HG02623 (cell line): ENCODE measurements at regions not wholly inside any gene's neighbourhood (a gene's known extent, or its start where the extent isn't known, plus 50 kb on each side); places are given as distances from the start of the nearest gene placed in this dataset.

ENCODE experiments used
- ATAC-seq: cut with Tn5 transposase; IDR thresholded peaks from one replicate; pipeline ENCODE4 v1.9.1; 2021; ENCODE audit warnings: moderate library complexity; ENCODE audit not compliant: unreplicated experiment

DNA sequence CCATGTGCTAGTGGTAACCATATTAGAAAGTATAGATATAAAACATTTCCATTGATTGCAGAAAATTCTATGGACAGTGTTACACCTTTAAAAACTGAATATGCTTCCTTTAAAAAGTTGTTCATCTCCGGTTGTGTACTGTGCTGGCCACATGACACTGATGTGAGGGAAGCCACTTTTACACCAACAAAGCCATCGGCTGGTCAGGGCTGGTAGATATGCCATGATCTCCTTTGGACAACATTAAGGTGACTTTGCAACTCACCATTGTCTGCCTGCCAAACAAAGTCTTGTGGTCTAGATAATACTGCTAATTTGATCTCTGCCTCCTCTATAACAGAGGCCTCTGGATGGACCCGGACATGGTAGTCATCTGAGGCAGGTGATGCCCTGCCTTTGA lies 156.0 kb upstream of the RARB start:
- no peak for ATAC-seq

DNA sequence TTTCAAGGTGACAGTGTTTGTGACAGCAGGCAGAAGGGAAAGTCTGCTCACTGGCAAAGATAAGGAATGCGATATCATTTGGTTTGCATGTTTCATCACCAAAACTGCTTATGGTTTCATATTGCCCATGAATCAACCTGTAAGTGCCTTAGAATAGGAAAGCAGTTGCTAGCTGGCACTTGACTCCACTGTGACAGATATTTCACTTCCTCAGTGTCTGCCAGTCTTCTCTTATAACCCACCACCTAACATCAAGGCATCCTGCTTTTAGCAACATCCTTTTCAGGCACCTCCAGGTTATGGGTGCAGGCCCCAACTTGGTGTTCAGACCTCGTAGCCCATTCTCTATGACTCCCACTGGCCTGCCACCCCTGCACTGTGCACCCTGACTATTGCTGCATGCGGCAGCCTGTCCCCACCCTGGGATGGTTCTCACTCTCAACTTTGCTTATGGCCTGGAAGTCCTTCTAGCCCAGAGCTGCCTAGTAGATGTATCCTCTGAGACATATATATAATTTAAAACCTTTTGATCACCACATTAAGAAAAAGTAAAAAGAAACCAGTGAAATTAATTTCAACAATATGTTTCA lies 154.4 kb upstream of the RARB start:
- no peak for ATAC-seq

DNA sequence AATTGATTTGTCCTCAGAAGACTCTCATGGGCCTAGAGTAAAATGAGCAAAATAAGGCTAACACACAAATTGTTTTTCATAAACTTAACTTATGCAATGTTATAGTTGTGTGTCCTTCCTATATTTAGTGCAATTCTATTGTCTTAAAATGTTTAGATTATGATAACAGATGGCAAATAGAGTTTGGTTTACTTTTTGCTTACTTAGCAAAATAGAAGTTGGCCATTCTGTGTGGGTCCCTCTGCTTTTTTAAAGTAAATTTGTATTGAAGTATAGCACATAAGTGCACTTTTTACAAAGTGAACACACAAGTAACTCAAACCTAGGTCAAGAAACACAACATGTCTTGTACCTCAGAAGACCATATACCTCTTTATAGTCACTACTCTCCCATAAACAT lies 150.6 kb upstream of the RARB start:
- no peak for ATAC-seq

DNA sequence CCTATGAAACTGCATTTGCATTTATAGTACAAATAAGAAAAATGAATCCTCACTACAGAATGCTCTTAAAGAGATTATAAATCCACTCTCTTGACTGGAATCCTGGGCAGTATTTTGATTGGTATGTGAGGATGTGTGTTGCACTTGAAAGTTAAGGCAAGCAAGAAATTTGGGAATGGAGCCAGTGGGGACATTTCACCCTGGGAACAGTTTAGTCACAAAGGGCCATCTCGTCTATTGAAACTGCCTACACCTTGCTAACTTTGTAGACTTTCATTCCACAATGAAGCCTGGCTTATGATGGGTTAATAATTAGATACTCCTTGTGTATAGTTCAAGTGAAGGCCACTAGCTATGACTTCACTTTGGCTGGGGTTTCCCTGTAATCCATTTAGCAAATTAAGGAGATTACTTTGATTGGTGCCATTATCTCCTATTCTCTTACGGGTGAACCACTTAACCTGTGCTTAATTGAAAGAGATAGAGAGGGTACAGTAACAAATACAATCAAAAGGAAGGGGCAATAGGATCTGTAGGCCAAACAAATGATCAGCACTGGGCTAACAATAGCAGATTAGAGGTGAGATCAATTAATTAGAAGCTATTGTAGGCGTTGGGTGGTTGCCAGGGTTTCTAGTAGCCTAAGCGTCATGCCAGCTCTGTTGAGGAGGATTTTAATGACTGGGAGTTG lies 146.9 kb upstream of the RARB start:
- ATAC-seq, result no peak

DNA sequence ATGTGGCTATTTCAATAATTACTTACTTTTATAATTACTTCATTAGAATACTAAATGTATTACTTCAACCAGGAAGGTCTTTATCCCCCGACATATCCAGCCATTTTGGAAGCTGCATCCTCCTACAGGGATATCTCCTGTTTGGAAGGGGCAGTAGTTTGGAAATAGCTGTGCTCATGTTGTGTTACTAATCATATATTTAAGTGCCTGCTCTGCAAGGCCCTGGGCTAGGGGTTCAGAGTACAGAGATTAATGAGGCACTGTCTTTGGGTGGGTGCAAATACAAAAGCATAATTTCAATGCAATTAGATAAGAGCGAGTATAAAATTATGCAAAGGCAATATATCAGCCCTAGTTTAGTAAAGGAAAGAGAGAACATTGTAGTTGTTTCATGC lies 146.3 kb upstream of the RARB start:
- ATAC-seq, result no peak

DNA sequence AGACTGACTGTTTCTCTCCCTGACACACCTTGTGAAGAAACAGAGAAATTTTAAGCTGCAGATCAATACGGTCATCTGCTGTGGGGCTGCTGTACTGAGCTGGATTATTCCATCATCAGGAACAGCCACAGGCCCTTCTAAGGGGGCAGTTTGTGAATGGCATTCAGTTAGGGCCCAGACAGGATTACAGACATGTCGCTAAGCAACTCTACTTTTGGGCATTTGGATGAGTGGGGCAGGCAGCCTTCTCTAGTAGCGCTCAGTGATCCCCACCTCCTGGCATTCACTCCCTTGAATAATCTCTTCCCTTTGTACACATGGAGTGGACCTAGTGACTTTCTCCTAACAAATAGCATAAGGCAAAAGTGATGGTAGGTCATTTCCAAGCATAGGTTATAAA lies 144.4 kb upstream of the RARB start:
- no peak for ATAC-seq

DNA sequence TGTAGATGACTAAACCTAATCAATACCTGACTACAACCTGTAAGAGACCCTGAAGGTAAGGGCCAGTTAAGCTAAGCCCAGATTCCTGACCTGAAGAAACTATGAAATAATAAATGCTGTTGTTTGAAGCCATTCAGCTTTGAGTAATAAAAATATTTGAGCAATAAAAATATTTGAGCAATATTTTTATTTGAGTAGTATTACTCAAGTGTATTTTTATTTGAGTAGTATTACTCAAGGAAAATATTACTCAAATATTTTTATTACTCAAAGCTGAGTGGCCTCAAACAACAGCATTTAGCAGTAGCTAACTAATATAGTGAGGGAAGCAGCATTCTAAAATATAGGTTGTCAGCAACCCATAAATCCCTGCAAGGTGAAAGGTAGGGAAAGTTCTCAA lies 143.8 kb upstream of the RARB start:
- no peak for ATAC-seq

DNA sequence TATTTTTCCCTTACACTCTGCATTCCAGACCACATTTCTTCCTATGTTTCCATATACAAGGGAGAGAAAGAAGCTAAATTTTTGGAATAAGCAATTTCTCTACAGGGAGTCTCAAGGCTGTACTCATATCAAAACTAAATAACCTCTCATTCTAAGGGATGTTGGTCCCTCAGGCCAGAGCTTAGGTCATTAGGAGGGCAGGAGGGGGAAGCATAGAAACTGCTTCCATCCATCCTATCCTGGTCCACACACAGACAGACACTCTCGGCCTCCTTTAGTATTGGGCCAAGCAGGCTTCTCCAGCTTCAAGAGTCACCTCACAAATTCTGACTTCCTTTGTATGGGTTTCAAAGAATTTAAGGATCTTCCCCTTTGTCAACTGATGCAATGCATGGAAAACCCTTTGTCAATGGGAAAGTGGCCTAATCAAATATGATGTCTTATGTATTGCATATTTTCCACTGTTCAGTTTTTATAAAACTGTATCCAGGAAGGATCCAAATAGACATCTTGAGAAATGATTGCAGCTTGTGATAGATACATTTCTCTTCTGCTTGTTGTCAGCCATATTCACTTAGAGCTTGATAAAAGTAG lies 140.7 kb upstream of the RARB start:
- no peak for ATAC-seq

DNA sequence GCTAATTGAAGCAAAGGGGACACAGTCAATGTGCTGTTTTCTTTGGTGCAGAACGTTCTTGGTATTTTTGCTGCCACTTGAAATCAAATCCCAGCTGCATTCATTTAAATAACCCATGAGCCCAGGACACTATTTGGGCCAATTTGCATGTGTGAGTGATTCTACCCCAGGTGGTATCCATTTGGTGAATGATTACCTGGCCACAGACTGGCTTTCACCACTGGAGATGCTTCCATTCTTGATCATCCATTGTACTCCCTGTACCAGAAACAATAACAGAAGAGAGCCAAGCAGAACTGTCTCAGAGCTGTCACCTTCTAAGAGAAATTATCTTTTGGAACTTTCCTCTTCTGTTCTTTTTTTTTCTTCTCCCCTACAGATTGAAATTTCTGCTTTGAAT lies 139.7 kb upstream of the RARB start:
- no peak for ATAC-seq

DNA sequence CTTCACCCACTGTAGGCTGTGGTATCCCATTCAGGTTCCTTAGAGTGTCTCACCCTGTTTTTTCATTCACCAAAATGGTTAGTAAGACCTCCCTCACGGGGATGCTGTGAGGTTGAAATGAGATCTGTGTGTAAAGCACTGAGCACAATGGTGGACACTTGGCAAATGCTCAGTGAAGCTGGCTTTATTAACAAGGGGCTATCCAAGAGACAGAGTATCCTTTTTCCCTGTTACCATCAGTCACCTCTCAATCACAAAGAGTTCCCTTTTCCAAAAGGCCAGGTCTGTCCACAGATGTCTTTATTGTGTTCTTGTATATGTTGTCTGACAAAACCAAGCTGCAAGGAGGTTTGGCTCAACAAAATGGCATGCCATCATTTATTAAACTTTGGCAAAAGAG lies 138.9 kb upstream of the RARB start:
- ATAC-seq, result no peak

DNA sequence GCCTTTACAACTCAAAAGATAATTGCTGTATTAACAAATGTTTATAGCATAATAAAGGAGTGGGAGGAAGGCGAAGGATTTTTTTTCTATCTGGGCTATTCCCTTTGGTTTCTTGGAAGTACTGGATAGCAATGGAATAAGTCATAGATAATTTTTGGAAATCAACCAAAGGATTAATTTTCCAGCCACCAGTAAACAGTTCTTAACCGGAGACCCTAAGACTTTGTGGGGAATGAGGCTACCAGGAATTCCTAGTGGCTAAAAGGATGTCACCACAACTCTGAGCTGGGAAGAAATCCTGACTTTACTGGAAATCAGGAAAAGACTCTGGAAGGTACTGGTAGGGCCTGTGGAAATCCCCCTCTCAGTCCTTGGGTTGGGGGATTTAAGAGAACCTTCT lies 138.4 kb upstream of the RARB start:
- ATAC-seq, result no peak

DNA sequence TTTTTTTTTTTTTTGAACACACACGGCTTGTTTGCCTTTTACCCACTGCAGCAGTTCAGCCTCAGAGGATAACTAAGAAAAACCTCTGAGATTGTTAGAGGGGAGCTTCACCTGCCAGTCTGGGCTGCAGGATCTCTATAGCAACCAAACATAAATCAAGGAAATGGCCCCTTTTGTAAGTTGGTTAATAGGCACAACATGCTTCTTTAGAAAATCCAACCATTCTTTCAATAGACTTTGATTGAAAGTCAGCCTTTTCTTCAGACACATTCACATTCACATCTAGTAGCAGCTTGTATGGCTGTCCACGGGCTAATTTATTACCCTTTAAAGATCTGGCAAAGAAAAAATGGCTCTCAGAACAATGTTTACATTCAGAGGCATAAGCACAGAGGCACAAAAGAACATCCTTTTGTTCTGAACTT lies 136.6 kb upstream of the RARB start:
- ATAC-seq, result no peak

DNA sequence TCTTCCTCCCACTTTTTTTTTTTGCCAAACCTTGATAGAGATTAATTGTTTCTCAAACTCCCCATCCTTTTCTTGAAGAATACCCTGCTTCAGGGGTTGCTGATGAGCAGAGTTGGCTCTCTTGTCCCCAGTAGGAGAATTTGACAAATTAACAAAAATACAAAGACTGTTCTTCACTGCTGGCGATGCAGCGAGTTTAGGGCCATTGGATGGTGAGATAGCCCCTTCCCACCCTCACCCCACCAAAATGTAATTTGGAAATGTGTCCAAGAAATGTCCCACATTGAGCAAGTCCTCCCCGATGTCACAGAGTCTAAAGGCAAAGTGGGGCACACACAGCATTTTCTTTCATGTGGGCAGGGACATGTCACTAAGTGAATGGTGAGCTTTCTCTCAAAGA lies 136.0 kb upstream of the RARB start:
- ATAC-seq, result no peak

DNA sequence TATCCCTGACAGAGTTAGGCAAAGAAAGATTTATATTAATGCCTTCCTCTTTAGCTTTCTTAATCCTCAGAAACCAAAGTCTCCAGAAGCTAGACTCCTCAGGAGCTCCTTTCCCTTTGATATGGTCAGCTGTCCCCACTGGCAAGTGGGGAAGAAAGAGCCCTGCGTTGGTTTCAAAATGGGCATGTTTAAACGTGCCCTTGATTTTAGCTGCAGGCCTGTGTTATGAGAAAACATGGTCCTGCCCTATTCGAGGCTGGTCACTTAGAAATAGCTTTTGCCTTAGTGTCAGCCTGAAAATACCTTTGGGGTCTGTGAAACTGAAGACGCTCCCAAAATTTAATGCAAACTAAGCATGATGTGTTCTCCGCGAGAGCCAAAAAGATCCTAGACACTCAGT lies 135.5 kb upstream of the RARB start:
- no peak for ATAC-seq

DNA sequence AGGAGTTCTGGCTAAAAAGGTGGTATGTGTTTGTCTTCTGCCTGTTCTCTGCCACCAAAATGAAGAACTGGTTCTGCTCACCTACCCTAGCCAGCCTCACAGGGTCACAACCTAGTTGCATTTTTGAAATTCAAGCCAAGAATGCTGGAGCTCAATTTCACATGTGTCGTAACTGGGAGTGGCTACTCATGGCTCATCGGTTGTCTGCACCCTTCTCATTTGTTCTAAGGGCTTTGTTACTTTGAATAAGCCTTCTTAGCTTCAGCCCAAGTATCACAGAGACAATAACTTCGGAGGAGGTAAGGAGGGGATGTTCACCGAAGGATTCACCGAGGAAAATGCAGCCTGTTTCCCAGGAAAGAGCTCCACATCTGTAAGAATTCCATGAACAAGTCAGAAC lies 134.3 kb upstream of the RARB start:
- ATAC-seq, result no peak

DNA sequence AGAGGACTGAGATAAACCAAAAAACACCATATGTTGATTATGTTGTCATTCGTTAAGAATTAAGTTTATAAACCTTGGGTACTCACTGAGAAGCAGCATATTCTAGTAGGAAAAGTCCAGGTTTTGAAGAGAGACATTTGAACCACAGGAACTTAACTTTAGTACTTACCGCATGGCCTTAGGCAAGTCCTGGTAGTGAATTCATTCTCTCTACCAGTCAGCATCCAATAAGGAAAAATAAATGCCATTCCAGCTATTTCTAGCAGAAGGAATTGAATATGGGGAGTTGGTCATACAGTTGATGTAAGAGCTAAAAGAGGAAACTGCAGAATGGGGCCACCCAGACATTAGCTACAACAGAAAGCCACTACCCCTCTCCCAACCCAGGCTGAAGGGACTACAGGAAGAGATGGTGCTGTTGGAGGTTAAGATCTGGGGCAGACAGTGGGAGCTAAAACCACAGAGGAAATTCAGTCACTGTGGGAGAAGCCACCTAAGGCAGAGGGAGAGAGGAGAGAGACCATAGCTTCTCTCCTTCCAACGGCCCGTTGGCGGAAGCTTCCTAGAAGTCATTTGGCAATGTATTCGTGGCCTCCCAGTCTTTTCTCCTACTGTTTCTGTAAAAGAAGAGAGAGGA lies 133.8 kb upstream of the RARB start:
- ATAC-seq, result no peak

DNA sequence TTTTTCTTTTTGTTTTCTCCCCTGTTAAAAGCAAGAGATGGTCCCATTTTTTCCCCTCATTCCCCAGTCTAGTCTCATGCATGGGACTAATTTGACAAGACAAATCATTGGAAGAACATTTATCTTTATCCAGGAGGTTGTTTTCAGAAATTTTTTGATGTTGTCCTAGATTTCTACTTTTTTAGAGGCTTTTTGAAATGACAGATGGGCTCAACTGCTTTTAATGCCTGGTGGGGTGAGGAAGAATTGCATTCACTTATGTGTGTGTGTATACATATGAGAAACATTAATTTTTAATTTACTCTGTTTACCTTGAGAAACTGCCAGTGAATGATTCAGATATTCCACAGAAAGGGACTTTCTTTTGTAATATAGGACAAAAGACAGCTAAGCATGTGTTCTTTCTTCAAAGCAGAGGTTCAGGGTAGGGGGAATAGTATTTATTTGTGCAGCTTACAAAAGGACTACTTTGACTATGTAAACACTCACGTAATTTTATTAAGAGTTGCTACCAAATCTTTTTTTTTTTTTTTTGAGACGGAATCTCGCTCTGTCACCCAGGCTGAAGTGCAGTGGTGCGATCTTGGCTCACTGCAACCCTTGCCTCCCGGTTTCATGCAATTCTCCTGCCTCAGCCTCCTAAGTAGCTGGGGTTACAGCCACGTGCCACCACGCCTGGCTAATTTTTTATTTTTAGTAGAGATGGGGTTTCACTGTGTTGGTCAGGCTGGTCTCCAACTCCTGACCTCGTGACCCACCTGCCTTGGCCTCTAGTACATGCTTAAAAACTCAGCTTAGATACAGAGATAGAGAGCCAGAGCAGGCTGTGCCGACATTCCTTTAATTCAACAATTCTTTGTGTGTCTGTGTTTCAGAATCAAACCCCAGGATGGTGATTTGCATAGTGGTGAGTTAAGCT lies 130.1 kb upstream of the RARB start:
- ATAC-seq, result no peak

DNA sequence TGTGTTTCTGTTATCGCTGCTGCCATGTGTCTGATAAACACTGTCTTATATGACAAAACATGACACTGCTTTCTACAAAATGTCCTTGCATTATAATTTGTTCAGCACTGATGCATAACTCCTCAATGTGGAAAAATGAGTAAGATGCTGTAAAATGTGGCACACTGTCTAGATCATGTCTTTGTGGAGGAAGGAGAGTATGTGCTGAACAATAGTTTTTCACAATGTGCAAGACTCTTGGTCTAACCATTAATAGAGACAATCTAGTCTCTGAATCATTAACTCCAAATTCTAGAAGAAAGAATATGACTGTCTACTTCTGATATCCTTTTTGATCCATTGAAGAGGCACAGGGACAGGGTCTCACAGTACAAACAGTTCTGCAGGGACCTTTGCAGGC lies 127.9 kb upstream of the RARB start:
- no peak for ATAC-seq

DNA sequence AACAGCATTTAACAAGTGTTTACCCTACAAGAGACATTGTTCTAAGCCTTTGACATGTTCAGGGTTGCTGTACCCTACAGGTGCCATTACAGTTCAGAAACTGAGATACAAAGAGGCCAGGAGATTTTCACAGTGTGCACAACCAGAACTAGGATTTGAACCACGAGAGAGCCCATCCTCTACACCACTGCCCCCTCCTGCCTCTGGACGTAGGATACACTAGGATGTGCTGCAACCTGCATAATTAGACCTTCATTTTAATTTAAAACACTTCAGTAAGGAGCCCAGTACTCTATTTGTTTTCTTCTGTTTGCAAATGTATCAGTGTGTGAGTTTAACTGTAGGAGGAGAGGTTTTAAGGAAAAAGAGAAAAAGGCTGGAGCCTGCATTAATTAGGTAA lies 123.1 kb upstream of the RARB start:
- no peak for ATAC-seq

DNA sequence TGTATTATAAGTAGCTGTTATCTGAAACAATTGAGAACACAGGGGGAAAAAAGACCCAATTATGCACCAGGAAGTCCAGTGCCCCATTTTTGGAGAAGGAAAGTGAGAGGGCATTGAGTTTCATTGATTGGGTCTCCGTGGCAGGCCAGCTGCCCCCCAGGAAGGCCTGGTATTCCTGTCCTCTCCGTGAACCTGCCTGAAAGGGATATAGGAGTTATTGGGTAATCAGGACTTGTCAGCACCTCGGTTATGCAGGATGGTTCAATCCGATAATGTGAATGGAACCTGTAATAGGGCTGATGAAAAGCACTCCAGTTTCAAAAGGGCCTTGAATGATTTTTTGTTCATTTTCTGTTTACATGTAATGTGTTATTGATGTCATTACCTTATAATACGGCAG lies 122.0 kb upstream of the RARB start:
- ATAC-seq, result no peak

DNA sequence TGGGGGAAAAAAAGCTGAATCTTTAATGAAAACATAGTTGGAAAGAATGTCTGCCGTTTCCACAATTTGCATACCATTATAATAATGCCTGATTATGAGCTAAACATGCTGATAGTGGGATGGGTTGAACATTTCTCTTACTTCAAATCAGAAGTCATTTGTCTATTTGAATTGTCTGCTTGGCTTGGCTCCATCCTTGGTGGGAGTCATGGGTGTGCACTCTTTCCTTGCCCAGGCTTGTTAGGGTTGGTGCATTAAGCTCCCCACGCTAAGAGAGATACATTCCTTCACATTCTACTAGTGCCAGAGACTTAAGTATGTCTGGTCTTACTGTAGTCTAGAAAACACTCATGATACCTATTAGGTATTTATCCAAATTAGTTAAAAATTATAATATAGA lies 121.4 kb upstream of the RARB start:
- no peak for ATAC-seq
